ENCODE measurements at regions not wholly inside any gene's neighbourhood (a gene's known extent, or its start where the extent isn't known, plus 50 kb on each side); places are given as distances from the start of the nearest gene placed in this dataset.

DNA sequence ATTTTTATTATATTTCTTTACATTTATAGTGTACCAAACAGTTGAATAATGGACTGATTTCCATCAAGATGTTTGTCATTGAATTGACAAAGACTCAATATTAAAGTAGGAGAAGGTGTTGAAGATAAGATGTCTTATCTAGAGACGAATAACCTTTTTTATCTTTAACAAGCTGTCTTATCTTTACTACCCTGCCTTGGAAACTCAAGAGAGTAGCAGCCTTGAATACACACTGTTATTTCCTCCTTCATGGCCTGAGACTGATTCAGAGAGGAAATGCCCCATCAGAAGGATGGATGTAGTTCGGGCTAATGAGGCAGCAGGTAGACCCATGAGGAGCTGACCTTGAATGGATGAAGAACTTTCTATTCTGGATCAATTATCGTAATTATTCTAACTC is 365.1 kb upstream of the SEMA6D start:
- Histone ChIP-seq H3K4me1 (ENCODE audit: control insufficient read depth, insufficient read depth, low read length) (no peaks in the 10 kb centered on the region), H3K36me3 (ENCODE audit: control insufficient read depth, insufficient read depth, low read length) (no peaks in the 10 kb centered on the region), H3K4me3 (ENCODE audit: low read depth in 2 of 2, low read length in 2 of 2) (no peak overlapping the region), H3K27me3 (ENCODE audit: control insufficient read depth, insufficient read depth, low read length) (no peaks in the 10 kb centered on the region), H3K27ac (ENCODE audit: low read length) (no peak overlapping the region), H3K9me3 (ENCODE audit: control insufficient read depth, insufficient read depth, low read depth, low read length) (no peaks in the 10 kb centered on the region)
- intact Hi-C loops (cut with micrococcal nuclease; ENCODE audit: unreplicated experiment) = no loop called here
- ChIA-PET POLR2A (no interaction called here), CTCF (no interaction called here)
- no TSS peak for BruUV-seq (replicated peaks)
- in situ Hi-C loops (cut with HindIII; ENCODE audit: low pct_unique_long_range_greater_than_20kb, low sequenced_read_pairs) = no loop called here
- TF ChIP-seq SIN3A (IDR thresholded peaks at IDR 0.05; ENCODE audit: borderline replicate concordance, insufficient read depth, low read depth, low read length) (no peak), REST (IDR thresholded peaks at IDR 0.05; ENCODE audit: insufficient read depth in 1 of 2, low read depth in 2 of 2, low read length in 1 of 2) (no peak), POLR2AphosphoS5 (IDR thresholded peaks at IDR 0.05; ENCODE audit: low read depth, low read length) (no peak), CTCF (IDR thresholded peaks at IDR 0.05) (no peak), TCF7L2 (IDR thresholded peaks at IDR 0.05; ENCODE audit: low read depth, low read length) (no peak)
- ATAC-seq (no peak), DNase-seq (ENCODE audit: low read depth, low spot score) (no peak)

- H3K4me3 ChIP-seq (ENCODE audit: low read depth in 2 of 2, low read length in 2 of 2) = no peak overlapping the region
- ChIA-PET POLR2A (no interaction called here), CTCF (no interaction called here)
- H3K4me1 ChIP-seq (ENCODE audit: control insufficient read depth, insufficient read depth, low read length) = no peaks in the 10 kb centered on the region
- no peak for TF ChIP-seq REST (IDR thresholded peaks at IDR 0.05; ENCODE audit: insufficient read depth in 1 of 2, low read depth in 2 of 2, low read length in 1 of 2)
- no peak for TF ChIP-seq CTCF (IDR thresholded peaks at IDR 0.05)
- no peak for TF ChIP-seq SIN3A (IDR thresholded peaks at IDR 0.05; ENCODE audit: borderline replicate concordance, insufficient read depth, low read depth, low read length)
- TF ChIP-seq TCF7L2 (IDR thresholded peaks at IDR 0.05; ENCODE audit: low read depth, low read length) = no peak
- TF ChIP-seq POLR2AphosphoS5 (IDR thresholded peaks at IDR 0.05; ENCODE audit: low read depth, low read length) = no peak
- no peak overlapping the region for H3K27ac ChIP-seq (ENCODE audit: low read length)
- intact Hi-C loops (cut with micrococcal nuclease; ENCODE audit: unreplicated experiment) (no loop called here), in situ Hi-C loops (cut with HindIII; ENCODE audit: low pct_unique_long_range_greater_than_20kb, low sequenced_read_pairs) (no loop called here)
- DNase-seq (ENCODE audit: low read depth, low spot score) (no peak), ATAC-seq (no peak)
- BruUV-seq (replicated peaks) = no TSS peak
- H3K36me3 ChIP-seq (ENCODE audit: control insufficient read depth, insufficient read depth, low read length) = no peaks in the 10 kb centered on the region
- H3K27me3 ChIP-seq (ENCODE audit: control insufficient read depth, insufficient read depth, low read length) = no peaks in the 10 kb centered on the region
- no peaks in the 10 kb centered on the region for H3K9me3 ChIP-seq (ENCODE audit: control insufficient read depth, insufficient read depth, low read depth, low read length)
Observed at GRCh38 chr15:47355759-47356158, 361.5 kb upstream of the SEMA6D start.
